Thoracic aorta (tissue), 2 donors: ENCODE measurements at regions not wholly inside any gene's neighbourhood (a gene's known extent, or its start where the extent isn't known, plus 50 kb on each side); places are given as distances from the start of the nearest gene placed in this dataset.
"Not testable (repeated sequence)": the region's sequence is repeated elsewhere in the genome, so short reads cannot be mapped to it uniquely, and the experiment has no call there.

ENCODE experiments used
- ATAC-seq: fragments of 150-250 bp; one replicate; pipeline ENCODE4 v1.8.0; 2017; ENCODE audit warnings: low read depth; ENCODE audit not compliant: insufficient number of reproducible peaks, low FRiP score
- DNase-seq: peaks from one replicate; pipeline ENCODE4 v3.0.0-alpha.2; 2020; ENCODE audit warnings: low spot score
- H3K27ac ChIP-seq, 2 donors: fragments of 200-600 bp; sonication (generic); 1 replicate in 1 of 2; 2 replicates in 1 of 2; pipeline ENCODE4 v1.5.1; 2016; ENCODE audit warnings: mild to moderate bottlenecking in 2 of 2, moderate library complexity in 2 of 2
- H3K27me3 ChIP-seq: fragments of 200-600 bp; sonication (generic); replicated peaks from 2 replicates; pipeline ENCODE4 v1.6.0; 2016; ENCODE audit warnings: mild to moderate bottlenecking; ENCODE audit not compliant: insufficient read depth
- H3K36me3 ChIP-seq: fragments of 200-600 bp; sonication (generic); one replicate; pipeline ENCODE4 v1.5.1; 2016
- H3K4me1 ChIP-seq, 2 donors: fragments of 200-600 bp; sonication (generic); 1 replicate in 1 of 2; 2 replicates in 1 of 2; pipeline versions ENCODE4 v1.5.1 to v1.6.0; 2016; ENCODE audit warnings: low read depth in 2 of 2, mild to moderate bottlenecking in 1 of 2; ENCODE audit not compliant: control insufficient read depth in 1 of 2
- H3K4me3 ChIP-seq: fragments of 200-600 bp; sonication (generic); 2 replicates; pipeline ENCODE4 v1.5.1; 2016; ENCODE audit warnings: mild to moderate bottlenecking
- H3K9me3 ChIP-seq: fragments of 200-600 bp; sonication (generic); 2 replicates; pipeline ENCODE4 v1.5.1; 2016
- TF ChIP-seq, protein P1 (sequence below): fragments of 200-600 bp; sonication (generic); IDR thresholded peaks from one replicate; pipeline ENCODE4 v1.5.1; 2019; ENCODE audit warnings: antibody characterized with exemption

DNA sequence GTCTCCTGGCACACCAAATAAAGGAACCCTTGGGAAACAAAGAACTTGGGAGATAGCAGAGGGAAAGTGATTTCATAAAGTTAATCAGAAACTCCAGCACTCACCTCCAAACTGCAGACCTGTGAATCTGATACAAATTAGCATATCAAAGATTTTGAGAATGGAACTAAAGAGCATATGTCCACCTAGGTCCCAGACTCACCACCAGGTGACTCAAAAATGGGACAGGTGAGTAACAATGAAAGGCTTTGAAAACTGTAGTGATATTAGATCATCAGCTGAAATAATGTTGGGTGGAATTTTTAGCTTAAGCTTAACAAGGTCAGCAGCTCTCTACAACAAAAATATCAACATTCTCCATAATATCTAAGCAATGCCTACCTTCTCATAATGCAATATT, 214.8 kb downstream of the RERGL start:
- ATAC-seq (no peak), DNase-seq (no peak)
- Histone ChIP-seq H3K27me3 (no peaks in the 10 kb centered on the region), H3K36me3 (no peaks in the 10 kb centered on the region), H3K4me3 (no peak overlapping the region), H3K9me3 (no peaks in the 10 kb centered on the region), H3K27ac (no peak overlapping the region), H3K4me1 (no peaks in the 10 kb centered on the region)
- TF ChIP-seq, protein P1, sequence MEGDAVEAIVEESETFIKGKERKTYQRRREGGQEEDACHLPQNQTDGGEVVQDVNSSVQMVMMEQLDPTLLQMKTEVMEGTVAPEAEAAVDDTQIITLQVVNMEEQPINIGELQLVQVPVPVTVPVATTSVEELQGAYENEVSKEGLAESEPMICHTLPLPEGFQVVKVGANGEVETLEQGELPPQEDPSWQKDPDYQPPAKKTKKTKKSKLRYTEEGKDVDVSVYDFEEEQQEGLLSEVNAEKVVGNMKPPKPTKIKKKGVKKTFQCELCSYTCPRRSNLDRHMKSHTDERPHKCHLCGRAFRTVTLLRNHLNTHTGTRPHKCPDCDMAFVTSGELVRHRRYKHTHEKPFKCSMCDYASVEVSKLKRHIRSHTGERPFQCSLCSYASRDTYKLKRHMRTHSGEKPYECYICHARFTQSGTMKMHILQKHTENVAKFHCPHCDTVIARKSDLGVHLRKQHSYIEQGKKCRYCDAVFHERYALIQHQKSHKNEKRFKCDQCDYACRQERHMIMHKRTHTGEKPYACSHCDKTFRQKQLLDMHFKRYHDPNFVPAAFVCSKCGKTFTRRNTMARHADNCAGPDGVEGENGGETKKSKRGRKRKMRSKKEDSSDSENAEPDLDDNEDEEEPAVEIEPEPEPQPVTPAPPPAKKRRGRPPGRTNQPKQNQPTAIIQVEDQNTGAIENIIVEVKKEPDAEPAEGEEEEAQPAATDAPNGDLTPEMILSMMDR = no peak

DNA sequence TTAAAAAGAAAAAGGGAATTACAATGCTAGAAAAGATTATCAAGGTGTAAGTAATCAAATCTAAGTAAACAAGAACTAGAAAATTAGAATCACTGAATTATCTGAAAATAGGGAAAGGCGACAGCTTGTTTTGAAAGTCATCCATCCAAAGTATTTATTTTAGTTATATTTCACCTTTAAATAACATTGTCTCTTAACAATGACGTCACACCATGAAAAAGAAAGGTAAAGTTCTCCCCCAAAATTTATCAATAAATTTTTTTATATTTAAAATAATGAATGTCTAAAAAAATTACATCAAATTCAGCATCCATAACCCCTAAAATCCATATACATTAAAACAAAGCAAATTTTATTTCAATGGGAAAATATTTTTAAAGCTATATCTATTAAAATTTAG, 223.2 kb downstream of the RERGL start:
- Histone ChIP-seq H3K36me3 (no peaks in the 10 kb centered on the region), H3K4me1 (no peaks in the 10 kb centered on the region), H3K27ac (no peak overlapping the region), H3K9me3 (no peaks in the 10 kb centered on the region), H3K27me3 (no peaks in the 10 kb centered on the region), H3K4me3 (no peak overlapping the region)
- DNase-seq = no peak
- TF ChIP-seq, protein P1 = no peak
- ATAC-seq = no peak

DNA sequence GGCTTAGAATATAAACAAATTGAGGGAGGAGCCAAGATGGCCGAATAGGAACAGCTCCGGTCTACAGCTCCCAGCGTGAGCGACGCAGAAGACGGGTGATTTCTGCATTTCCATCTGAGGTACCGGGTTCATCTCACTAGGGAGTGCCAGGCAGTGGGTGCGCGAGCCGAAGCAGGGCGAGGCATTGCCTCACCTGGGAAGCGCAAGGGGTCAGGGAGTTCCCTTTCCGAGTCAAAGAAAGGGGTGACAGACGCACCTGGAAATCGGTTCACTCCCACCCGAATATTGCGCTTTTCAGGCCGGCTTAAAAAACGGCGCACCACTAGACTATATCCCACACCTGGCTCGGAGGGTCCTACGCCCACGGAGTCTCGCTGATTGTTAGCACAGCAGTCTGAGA, 234.4 kb downstream of the RERGL start:
- H3K9me3 ChIP-seq, H3K27me3 ChIP-seq, H3K36me3 ChIP-seq, ATAC-seq, H3K4me3 ChIP-seq, H3K4me1 ChIP-seq, DNase-seq, H3K27ac ChIP-seq: not testable (repeated sequence)

DNA sequence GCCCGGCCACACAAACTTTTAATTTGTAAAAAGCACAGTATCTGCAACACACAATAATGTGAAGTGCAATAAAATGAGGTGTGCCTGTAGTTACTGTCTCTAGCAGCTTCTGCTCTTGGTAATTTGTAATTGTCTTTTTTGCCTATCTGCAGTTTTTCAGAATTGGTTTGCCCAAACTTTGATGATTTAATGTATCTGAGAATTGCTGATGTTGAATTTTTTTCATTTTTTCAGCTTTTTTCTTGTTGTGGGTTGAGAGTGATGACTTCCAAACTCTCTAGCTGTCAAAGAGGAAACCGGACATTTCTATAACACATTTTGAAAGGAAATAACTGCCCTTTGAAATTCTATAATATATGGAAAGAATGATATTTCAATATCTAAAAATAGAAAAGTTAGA, 236.9 kb downstream of the RERGL start:
- Histone ChIP-seq H3K9me3 (no peaks in the 10 kb centered on the region), H3K27ac (no peak overlapping the region), H3K36me3 (no peaks in the 10 kb centered on the region), H3K27me3 (no peaks in the 10 kb centered on the region), H3K4me1 (no peaks in the 10 kb centered on the region), H3K4me3 (no peak overlapping the region)
- TF ChIP-seq, protein P1 = no peak
- no peak for DNase-seq
- ATAC-seq = no peak

DNA sequence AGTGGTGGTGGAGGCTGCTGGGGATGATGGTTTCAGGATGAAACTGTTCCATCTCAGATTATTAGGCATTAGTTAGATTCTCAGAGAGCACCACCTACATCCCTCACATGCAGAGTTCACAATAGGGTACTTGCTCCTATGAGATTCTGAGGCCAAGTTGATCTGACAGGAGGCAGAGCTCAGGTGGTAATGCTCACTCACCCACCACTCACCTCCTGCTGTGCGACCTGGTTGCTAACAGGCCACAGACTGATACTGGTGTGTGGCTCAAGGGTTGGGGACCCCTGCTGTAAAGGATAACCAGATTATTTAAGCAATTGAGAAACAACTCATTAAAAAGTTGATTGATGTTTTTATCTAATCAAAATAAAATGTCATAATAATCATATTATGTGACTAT, 248.5 kb downstream of the RERGL start:
- Histone ChIP-seq H3K36me3 (no peaks in the 10 kb centered on the region), H3K27me3 (no peaks in the 10 kb centered on the region), H3K4me1 (no peaks in the 10 kb centered on the region), H3K27ac (no peak overlapping the region), H3K4me3 (no peak overlapping the region), H3K9me3 (no peaks in the 10 kb centered on the region)
- TF ChIP-seq, protein P1 = no peak
- no peak for ATAC-seq
- no peak for DNase-seq

DNA sequence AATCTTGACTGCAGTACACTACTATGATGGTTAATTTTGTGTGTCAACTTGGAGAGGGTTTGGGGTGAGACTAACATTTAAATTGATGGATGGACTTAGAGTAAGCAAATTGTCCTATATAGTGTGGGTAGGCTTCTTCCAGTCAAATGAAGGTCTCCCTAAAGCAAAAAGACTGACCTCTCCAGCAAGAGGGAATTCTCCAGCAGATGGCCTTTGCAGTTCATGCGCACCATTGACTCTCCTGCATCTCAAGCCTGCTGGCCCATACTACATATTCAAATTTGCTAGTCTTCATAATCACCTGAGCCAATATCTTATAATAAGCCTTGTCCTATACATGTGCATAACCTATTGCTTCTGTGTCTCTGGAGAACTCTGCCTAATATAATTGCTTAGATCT, 260.2 kb downstream of the RERGL start:
- Histone ChIP-seq H3K4me3 (no peak overlapping the region), H3K9me3 (no peaks in the 10 kb centered on the region)

More for the DNA sequence above, 260.2 kb downstream of the RERGL start:
- Histone ChIP-seq H3K36me3 (no peaks in the 10 kb centered on the region), H3K4me1 (no peaks in the 10 kb centered on the region), H3K27me3 (no peaks in the 10 kb centered on the region), H3K27ac (no peak overlapping the region)
- TF ChIP-seq, protein P1 = no peak
- ATAC-seq (no peak), DNase-seq (no peak)
